ENCODE measurements at regions not wholly inside any gene's neighbourhood (a gene's known extent, or its start where the extent isn't known, plus 50 kb on each side); places are given as distances from the start of the nearest gene placed in this dataset.

- no peak for TF ChIP-seq CTCF (IDR thresholded peaks at IDR 0.05)
- Histone ChIP-seq H3K27me3 (ENCODE audit: control insufficient read depth, insufficient read depth, low read length) (no peaks in the 10 kb centered on the region), H3K4me1 (ENCODE audit: control insufficient read depth, insufficient read depth, low read length) (no peaks in the 10 kb centered on the region), H3K36me3 (ENCODE audit: control insufficient read depth, insufficient read depth, low read length) (no peaks in the 10 kb centered on the region), H3K9me3 (ENCODE audit: control insufficient read depth, insufficient read depth, low read length) (no peaks in the 10 kb centered on the region), H3K4me3 (ENCODE audit: low read length) (no peak overlapping the region), H3K27ac (ENCODE audit: low read length) (no peak overlapping the region)
- Mint-ChIP-seq H3K4me1 (no peaks in the 10 kb centered on the region), H3K27me3 (ENCODE audit: low read depth in 2 of 2) (no peaks in the 10 kb centered on the region), H3K36me3 (no peaks in the 10 kb centered on the region), H3K9me3 (peaks cover 2 to 3% of the 10 kb centered on the region in 2 donors), H3K27ac (no peak overlapping the region), H3K4me3 (no peak overlapping the region)
- intact Hi-C loops (cut with micrococcal nuclease) = no loop called here
- ATAC-seq (no peak), DNase-seq (no peak)
- WGBS (ENCODE audit: insufficient coverage) = no CpG with 5 or more reads among the region's 1 CpG
Measured at GRCh38 chr2:180150606-180151005, 143.5 kb upstream of the CWC22 start.

GRCh38 chr2:180146541-180146940 is 139.4 kb upstream of the CWC22 start:
- no peaks in the 10 kb centered on the region for H3K27me3 ChIP-seq (ENCODE audit: control insufficient read depth, insufficient read depth, low read length)
- Mint-ChIP-seq H3K36me3 (no peaks in the 10 kb centered on the region), H3K9me3 (no peaks in the 10 kb centered on the region), H3K4me3 (no peak overlapping the region), H3K27ac (no peak overlapping the region), H3K27me3 (ENCODE audit: low read depth in 2 of 2) (no peaks in the 10 kb centered on the region), H3K4me1 (no peaks in the 10 kb centered on the region)
- intact Hi-C loops (cut with micrococcal nuclease) = no loop called here
- H3K27ac ChIP-seq (ENCODE audit: low read length) = no peak overlapping the region
- no peaks in the 10 kb centered on the region for H3K4me1 ChIP-seq (ENCODE audit: control insufficient read depth, insufficient read depth, low read length)
- ATAC-seq (no peak), DNase-seq (no peak)
- WGBS (ENCODE audit: insufficient coverage) = 88% methylated on average over 1 of the region's 2 CpGs
- no peak for TF ChIP-seq CTCF (IDR thresholded peaks at IDR 0.05)
- no peaks in the 10 kb centered on the region for H3K9me3 ChIP-seq (ENCODE audit: control insufficient read depth, insufficient read depth, low read length)
- H3K36me3 ChIP-seq (ENCODE audit: control insufficient read depth, insufficient read depth, low read length) = no peaks in the 10 kb centered on the region
- H3K4me3 ChIP-seq (ENCODE audit: low read length) = no peak overlapping the region

GRCh38 chr2:180146114-180146513 is 139.0 kb upstream of the CWC22 start:
- WGBS (ENCODE audit: insufficient coverage) = no CpG with 5 or more reads among the region's 1 CpG
- no peak overlapping the region for H3K27ac Mint-ChIP-seq

More at GRCh38 chr2:180146114-180146513, 139.0 kb upstream of the CWC22 start:
- DNase-seq (no peak), ATAC-seq (no peak)
- H3K36me3 Mint-ChIP-seq = no peaks in the 10 kb centered on the region
- no peaks in the 10 kb centered on the region for H3K27me3 Mint-ChIP-seq (ENCODE audit: low read depth in 2 of 2)
- Histone ChIP-seq H3K9me3 (ENCODE audit: control insufficient read depth, insufficient read depth, low read length) (no peaks in the 10 kb centered on the region), H3K27me3 (ENCODE audit: control insufficient read depth, insufficient read depth, low read length) (no peaks in the 10 kb centered on the region), H3K4me3 (ENCODE audit: low read length) (no peak overlapping the region), H3K4me1 (ENCODE audit: control insufficient read depth, insufficient read depth, low read length) (no peaks in the 10 kb centered on the region), H3K27ac (ENCODE audit: low read length) (no peak overlapping the region), H3K36me3 (ENCODE audit: control insufficient read depth, insufficient read depth, low read length) (no peaks in the 10 kb centered on the region)
- intact Hi-C loops (cut with micrococcal nuclease) = no loop called here
- H3K4me1 Mint-ChIP-seq = no peaks in the 10 kb centered on the region
- no peak overlapping the region for H3K4me3 Mint-ChIP-seq
- no peak for TF ChIP-seq CTCF (IDR thresholded peaks at IDR 0.05)
- H3K9me3 Mint-ChIP-seq = no peaks in the 10 kb centered on the region

Data from natural killer cell (primary cell).